ENCODE measurements at regions not wholly inside any gene's neighbourhood (a gene's known extent, or its start where the extent isn't known, plus 50 kb on each side); places are given as distances from the start of the nearest gene placed in this dataset.

DNA sequence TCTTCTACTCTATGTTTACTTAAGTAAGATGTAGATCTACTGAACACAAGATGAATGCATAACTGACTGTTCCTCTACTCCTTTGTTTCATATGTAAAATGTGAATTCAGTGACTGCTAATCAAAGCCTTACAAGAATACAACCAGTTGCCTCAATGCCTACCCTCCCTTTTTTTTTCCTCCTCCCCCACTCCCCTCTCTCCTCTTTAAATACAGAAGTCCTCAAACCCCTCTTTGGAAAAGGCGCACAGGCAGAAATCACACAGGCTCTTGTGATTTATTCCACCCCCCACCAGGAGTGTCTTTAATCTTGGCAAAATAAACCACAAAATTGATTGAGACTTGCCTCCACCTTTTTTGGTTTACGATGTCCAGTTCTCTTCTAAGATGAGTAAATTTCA is 398.5 kb downstream of the DMAC1 start:
- intact Hi-C loops (cut with DNase I) = no loop called here
- H3K27ac ChIP-seq = no peak overlapping the region
- no peaks in the 10 kb centered on the region for H3K27me3 ChIP-seq
- 87 to 92% (median 88%) methylated on average over 2 of the region's 2 CpGs for WGBS, 3 donors
- H3K36me3 ChIP-seq = no peaks in the 10 kb centered on the region
- TF ChIP-seq, protein P1, sequence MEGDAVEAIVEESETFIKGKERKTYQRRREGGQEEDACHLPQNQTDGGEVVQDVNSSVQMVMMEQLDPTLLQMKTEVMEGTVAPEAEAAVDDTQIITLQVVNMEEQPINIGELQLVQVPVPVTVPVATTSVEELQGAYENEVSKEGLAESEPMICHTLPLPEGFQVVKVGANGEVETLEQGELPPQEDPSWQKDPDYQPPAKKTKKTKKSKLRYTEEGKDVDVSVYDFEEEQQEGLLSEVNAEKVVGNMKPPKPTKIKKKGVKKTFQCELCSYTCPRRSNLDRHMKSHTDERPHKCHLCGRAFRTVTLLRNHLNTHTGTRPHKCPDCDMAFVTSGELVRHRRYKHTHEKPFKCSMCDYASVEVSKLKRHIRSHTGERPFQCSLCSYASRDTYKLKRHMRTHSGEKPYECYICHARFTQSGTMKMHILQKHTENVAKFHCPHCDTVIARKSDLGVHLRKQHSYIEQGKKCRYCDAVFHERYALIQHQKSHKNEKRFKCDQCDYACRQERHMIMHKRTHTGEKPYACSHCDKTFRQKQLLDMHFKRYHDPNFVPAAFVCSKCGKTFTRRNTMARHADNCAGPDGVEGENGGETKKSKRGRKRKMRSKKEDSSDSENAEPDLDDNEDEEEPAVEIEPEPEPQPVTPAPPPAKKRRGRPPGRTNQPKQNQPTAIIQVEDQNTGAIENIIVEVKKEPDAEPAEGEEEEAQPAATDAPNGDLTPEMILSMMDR (IDR thresholded peaks at IDR 0.05) = no peak
- TF ChIP-seq POLR2A (IDR thresholded peaks at IDR 0.05) = no peak
- TF ChIP-seq EP300 (IDR thresholded peaks at IDR 0.05) = no peak
- H3K4me1 ChIP-seq (ENCODE audit: insufficient read depth) = no peaks in the 10 kb centered on the region
- no peak for DNase-seq
- H3K9me3 ChIP-seq = no peaks in the 10 kb centered on the region
- H3K4me3 ChIP-seq = no peak overlapping the region

DNA sequence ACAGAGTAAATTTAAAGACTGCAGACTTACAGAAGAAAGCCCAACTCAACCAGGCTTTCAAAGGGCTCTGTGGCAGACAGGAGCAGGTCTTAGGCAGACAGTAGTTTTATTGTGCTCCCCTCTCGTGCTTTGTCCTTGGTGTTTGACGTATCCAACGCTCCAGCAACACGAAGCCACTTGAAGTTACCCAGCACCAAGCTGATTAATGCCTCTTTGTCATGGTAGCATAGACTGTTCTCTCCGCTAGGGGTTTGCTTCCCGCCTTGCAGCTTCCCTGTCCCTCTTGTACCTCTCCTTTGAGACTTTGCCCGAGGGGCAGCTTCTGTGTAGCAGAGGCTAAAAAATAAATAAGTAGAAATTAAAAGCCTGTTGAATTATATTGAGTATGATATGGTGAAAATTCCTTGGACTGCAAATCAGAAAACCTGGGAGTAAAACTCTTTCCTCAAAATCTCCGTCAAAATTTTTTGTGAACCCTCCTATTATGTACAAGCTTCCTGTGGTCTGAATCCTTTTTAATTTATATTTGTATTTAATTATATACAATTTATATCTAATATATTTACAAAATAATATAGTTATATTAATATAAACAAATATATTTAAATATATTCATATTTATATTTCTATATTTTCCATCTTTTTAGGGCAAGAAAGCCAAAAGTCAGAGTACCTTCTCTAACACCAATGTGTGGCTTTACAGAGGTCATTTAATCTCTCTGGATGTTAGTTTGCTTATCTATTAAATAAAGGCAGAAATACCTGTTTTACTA is 405.4 kb downstream of the DMAC1 start:
- no peaks in the 10 kb centered on the region for H3K36me3 ChIP-seq
- H3K27me3 ChIP-seq = no peaks in the 10 kb centered on the region
- no peak for DNase-seq
- no peaks in the 10 kb centered on the region for H3K9me3 ChIP-seq
- H3K4me1 ChIP-seq (ENCODE audit: insufficient read depth) = no peaks in the 10 kb centered on the region
- no peak overlapping the region for H3K27ac ChIP-seq
- intact Hi-C loops (cut with DNase I) = no loop called here
- WGBS, 3 donors = 76 to 85% (median 78%) methylated on average over 8 of the region's 8 CpGs
- no peak for TF ChIP-seq EP300 (IDR thresholded peaks at IDR 0.05)
- TF ChIP-seq, protein P1 (IDR thresholded peaks at IDR 0.05) = no peak
- no peak for TF ChIP-seq POLR2A (IDR thresholded peaks at IDR 0.05)
- no peak overlapping the region for H3K4me3 ChIP-seq

DNA sequence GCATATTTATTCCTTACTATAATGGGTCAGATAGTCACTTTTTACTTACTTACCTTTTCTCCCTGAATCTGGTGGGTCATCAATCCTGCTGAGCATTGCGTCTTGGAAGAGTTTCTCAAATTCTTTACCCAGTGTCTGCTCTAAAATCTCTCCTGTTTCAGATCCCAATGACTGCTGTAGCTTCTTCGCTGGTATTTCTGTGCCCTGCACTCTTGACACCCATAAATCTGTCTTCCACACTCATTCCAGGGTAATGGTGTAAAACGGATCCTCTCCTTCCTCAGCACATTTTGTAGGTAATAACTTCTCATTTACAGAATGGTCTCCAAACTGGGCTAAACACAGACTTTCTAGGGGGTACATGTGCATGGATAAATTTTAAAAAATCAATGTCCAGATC is 407.4 kb downstream of the DMAC1 start:
- intact Hi-C loops (cut with DNase I) = no loop called here

DNA sequence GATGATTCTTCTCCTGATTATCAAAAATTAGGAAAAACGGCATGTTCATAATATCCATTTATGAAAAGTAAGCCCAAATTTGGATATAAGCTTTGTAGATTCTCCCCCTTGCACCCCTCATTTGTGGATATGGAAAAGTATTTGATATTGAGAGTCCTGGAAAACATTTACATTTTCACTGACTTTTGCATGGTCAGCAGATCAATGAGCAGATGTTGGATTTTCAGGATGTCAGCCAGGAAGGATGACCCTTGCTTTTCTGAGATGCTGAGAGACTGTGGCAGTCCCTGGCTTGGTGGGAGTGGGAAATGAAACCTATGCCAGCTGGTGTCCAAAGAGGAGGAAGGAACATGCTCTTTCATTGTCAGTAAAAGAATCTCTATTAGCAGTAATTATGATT is 410.8 kb downstream of the DMAC1 start:
- Histone ChIP-seq H3K4me1 (ENCODE audit: insufficient read depth) (no peaks in the 10 kb centered on the region), H3K27me3 (no peaks in the 10 kb centered on the region), H3K9me3 (no peaks in the 10 kb centered on the region), H3K36me3 (no peaks in the 10 kb centered on the region), H3K27ac (no peak overlapping the region), H3K4me3 (no peak overlapping the region)
- intact Hi-C loops (cut with DNase I) = no loop called here
- no peak for DNase-seq
- WGBS, 3 donors = 80 to 97% (median 93%) methylated on average over 1 of the region's 1 CpG
- no peak for TF ChIP-seq EP300 (IDR thresholded peaks at IDR 0.05)
- TF ChIP-seq, protein P1 (IDR thresholded peaks at IDR 0.05) = no peak
- no peak for TF ChIP-seq POLR2A (IDR thresholded peaks at IDR 0.05)

More for the DNA sequence above, 407.4 kb downstream of the DMAC1 start:
- Histone ChIP-seq H3K9me3 (no peaks in the 10 kb centered on the region), H3K4me1 (ENCODE audit: insufficient read depth) (no peaks in the 10 kb centered on the region), H3K36me3 (no peaks in the 10 kb centered on the region), H3K27ac (no peak overlapping the region), H3K4me3 (no peak overlapping the region), H3K27me3 (no peaks in the 10 kb centered on the region)
- TF ChIP-seq, protein P1 (IDR thresholded peaks at IDR 0.05) = no peak
- TF ChIP-seq EP300 (IDR thresholded peaks at IDR 0.05) (no peak), POLR2A (IDR thresholded peaks at IDR 0.05) (no peak)
- 71 to 80% (median 78%) methylated on average over 3 of the region's 3 CpGs for WGBS, 3 donors
- no peak for DNase-seq
